Peyer's patch (tissue), 4 donors: ENCODE measurements at regions not wholly inside any gene's neighbourhood (a gene's known extent, or its start where the extent isn't known, plus 50 kb on each side); places are given as distances from the start of the nearest gene placed in this dataset.

Experiments used
- CTCF ChIP-seq, 6 experiments: fragments of 450-650 bp in 4 of 6; fragments of 200-600 bp in 2 of 6; sonication (generic) in 1 of 6; IDR thresholded peaks; one replicate each; pipeline ENCODE4 v1.5.1; 2017 to 2019; ENCODE audit warnings: antibody characterized with exemption in 6 of 6, mild to moderate bottlenecking in 3 of 6, moderate library complexity in 1 of 6
- POLR2A ChIP-seq, 2 donors: fragments of 450-650 bp; IDR thresholded peaks; one replicate each; pipeline ENCODE4 v1.5.1; 2017; ENCODE audit warnings: antibody characterized with exemption in 2 of 2, mild to moderate bottlenecking in 2 of 2, moderate library complexity in 2 of 2

- TF ChIP-seq POLR2A (IDR thresholded peaks at IDR 0.05) (no peak), CTCF (IDR thresholded peaks at IDR 0.05) (no peak)
Measured at GRCh38 chr3:27805282-27805681, 83.2 kb upstream of the EOMES start.
